ENCODE measurements at regions not wholly inside any gene's neighbourhood (a gene's known extent, or its start where the extent isn't known, plus 50 kb on each side); places are given as distances from the start of the nearest gene placed in this dataset.

- no peak for DNase-seq (ENCODE audit: low read depth, low spot score)
Observed at GRCh38 chr10:123553810-123554430, 112.2 kb upstream of the GPR26 start.

GRCh38 chr10:123554656-123555055, 111.5 kb upstream of the GPR26 start:
- Histone ChIP-seq H3K4me3 (ENCODE audit: low read depth, low read length) (no peak overlapping the region), H3K9me3 (ENCODE audit: control insufficient read depth, insufficient read depth, low read length) (peaks cover 42% of the 10 kb centered on the region), H3K27ac (ENCODE audit: low read depth, low read length) (no peak overlapping the region), H3K27me3 (ENCODE audit: control insufficient read depth, insufficient read depth, low read length) (no peaks in the 10 kb centered on the region)
- ChIA-PET CTCF (interaction anchor here (0.6 to 1.6 kb wide), 2 partner anchors 511 to 600 kb away, joined by 3 to 5 read pairs; no protein-coding TSS in a partner anchor), POLR2A (no interaction called here)
- TF ChIP-seq CTCF (IDR thresholded peaks at IDR 0.05; ENCODE audit: low read depth, low read length), result no peak
- DNase-seq (ENCODE audit: low read depth, low spot score), result no peak

More at GRCh38 chr10:123553810-123554430, 112.2 kb upstream of the GPR26 start:
- Histone ChIP-seq H3K4me3 (ENCODE audit: low read depth, low read length) (no peak overlapping the region), H3K9me3 (ENCODE audit: control insufficient read depth, insufficient read depth, low read length) (peaks cover 43% of the 10 kb centered on the region), H3K27me3 (ENCODE audit: control insufficient read depth, insufficient read depth, low read length) (no peaks in the 10 kb centered on the region), H3K27ac (ENCODE audit: low read depth, low read length) (no peak overlapping the region)
- TF ChIP-seq CTCF (IDR thresholded peaks at IDR 0.05; ENCODE audit: low read depth, low read length), result no peak
- POLR2A ChIA-PET, result no interaction called here
- CTCF ChIA-PET, result interaction anchor here (1.6 kb wide), 1 partner anchor 511 kb away, joined by 5 read pairs; no protein-coding TSS in a partner anchor

GRCh38 chr10:123555616-123556015, 110.5 kb upstream of the GPR26 start:
- Histone ChIP-seq H3K27me3 (ENCODE audit: control insufficient read depth, insufficient read depth, low read length) (no peaks in the 10 kb centered on the region), H3K9me3 (ENCODE audit: control insufficient read depth, insufficient read depth, low read length) (peaks cover 40% of the 10 kb centered on the region), H3K4me3 (ENCODE audit: low read depth, low read length) (no peak overlapping the region), H3K27ac (ENCODE audit: low read depth, low read length) (no peak overlapping the region)
- POLR2A ChIA-PET, result no interaction called here
- TF ChIP-seq CTCF (IDR thresholded peaks at IDR 0.05; ENCODE audit: low read depth, low read length), result no peak
- CTCF ChIA-PET, result interaction anchor here (1.6 kb wide), 1 partner anchor 512 kb away, joined by 5 read pairs; no protein-coding TSS in a partner anchor
- no peak for DNase-seq (ENCODE audit: low read depth, low spot score)

GRCh38 chr10:123556049-123556448, 110.1 kb upstream of the GPR26 start:
- H3K9me3 ChIP-seq (ENCODE audit: control insufficient read depth, insufficient read depth, low read length), result peaks cover 35% of the 10 kb centered on the region
- no peak overlapping the region for H3K4me3 ChIP-seq (ENCODE audit: low read depth, low read length)
- POLR2A ChIA-PET, result no interaction called here
- no peaks in the 10 kb centered on the region for H3K27me3 ChIP-seq (ENCODE audit: control insufficient read depth, insufficient read depth, low read length)
- no peak for DNase-seq (ENCODE audit: low read depth, low spot score)
- no peak overlapping the region for H3K27ac ChIP-seq (ENCODE audit: low read depth, low read length)
- no peak for TF ChIP-seq CTCF (IDR thresholded peaks at IDR 0.05; ENCODE audit: low read depth, low read length)
- CTCF ChIA-PET, result no interaction called here

- Histone ChIP-seq H3K27me3 (ENCODE audit: control insufficient read depth, insufficient read depth, low read length) (no peaks in the 10 kb centered on the region), H3K9me3 (ENCODE audit: control insufficient read depth, insufficient read depth, low read length) (peaks cover 28% of the 10 kb centered on the region), H3K4me3 (ENCODE audit: low read depth, low read length) (no peak overlapping the region), H3K27ac (ENCODE audit: low read depth, low read length) (no peak overlapping the region)
- TF ChIP-seq CTCF (IDR thresholded peaks at IDR 0.05; ENCODE audit: low read depth, low read length), result no peak
- CTCF ChIA-PET, result no interaction called here
- POLR2A ChIA-PET, result no interaction called here
- DNase-seq (ENCODE audit: low read depth, low spot score), result no peak
Observed at GRCh38 chr10:123556736-123557135, 109.4 kb upstream of the GPR26 start.

Measured in AG04450 (cell line).